Choroid plexus epithelial cell (primary cell): ENCODE measurements at regions not wholly inside any gene's neighbourhood (a gene's known extent, or its start where the extent isn't known, plus 50 kb on each side); places are given as distances from the start of the nearest gene placed in this dataset.

Experiments used
- DNase-seq: peaks from one replicate; pipeline ENCODE4 v3.0.0-alpha.2; 2010; ENCODE audit warnings: low read depth
- H3K4me3 ChIP-seq: 2 replicates; pipeline ENCODE4 v1.5.1; 2011; ENCODE audit warnings: low read depth, mild to moderate bottlenecking, control low read depth, low read length, moderate library complexity
- TF ChIP-seq, protein P1 (sequence below): conservative IDR thresholded peaks from 2 replicates; pipeline ENCODE4 v1.5.1; 2011; ENCODE audit warnings: low read depth, mild to moderate bottlenecking, control low read depth, inconsistent platforms, low read length, moderate library complexity

DNA sequence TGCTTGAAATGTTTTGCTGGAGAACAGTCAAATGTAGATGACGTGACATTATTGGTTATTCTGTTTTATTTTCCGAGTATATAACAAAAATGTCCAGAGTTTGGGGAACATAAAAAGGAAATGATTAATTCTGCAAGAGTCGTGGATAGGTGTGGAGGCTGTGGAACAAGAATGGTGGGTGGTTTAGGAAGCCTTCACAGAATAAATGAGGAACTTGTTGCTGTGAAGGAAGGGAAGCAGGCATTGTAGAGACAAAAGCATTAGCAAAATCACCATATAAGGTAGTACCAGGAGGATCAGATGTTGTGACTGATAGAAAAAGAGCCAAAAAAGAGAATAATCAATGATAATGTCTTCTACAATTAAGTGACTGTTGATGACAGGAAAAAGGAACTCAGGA, 66.2 kb upstream of the CNTLN start:
- H3K4me3 ChIP-seq = no peak overlapping the region
- DNase-seq = no peak
- TF ChIP-seq, protein P1, sequence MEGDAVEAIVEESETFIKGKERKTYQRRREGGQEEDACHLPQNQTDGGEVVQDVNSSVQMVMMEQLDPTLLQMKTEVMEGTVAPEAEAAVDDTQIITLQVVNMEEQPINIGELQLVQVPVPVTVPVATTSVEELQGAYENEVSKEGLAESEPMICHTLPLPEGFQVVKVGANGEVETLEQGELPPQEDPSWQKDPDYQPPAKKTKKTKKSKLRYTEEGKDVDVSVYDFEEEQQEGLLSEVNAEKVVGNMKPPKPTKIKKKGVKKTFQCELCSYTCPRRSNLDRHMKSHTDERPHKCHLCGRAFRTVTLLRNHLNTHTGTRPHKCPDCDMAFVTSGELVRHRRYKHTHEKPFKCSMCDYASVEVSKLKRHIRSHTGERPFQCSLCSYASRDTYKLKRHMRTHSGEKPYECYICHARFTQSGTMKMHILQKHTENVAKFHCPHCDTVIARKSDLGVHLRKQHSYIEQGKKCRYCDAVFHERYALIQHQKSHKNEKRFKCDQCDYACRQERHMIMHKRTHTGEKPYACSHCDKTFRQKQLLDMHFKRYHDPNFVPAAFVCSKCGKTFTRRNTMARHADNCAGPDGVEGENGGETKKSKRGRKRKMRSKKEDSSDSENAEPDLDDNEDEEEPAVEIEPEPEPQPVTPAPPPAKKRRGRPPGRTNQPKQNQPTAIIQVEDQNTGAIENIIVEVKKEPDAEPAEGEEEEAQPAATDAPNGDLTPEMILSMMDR = no peak

DNA sequence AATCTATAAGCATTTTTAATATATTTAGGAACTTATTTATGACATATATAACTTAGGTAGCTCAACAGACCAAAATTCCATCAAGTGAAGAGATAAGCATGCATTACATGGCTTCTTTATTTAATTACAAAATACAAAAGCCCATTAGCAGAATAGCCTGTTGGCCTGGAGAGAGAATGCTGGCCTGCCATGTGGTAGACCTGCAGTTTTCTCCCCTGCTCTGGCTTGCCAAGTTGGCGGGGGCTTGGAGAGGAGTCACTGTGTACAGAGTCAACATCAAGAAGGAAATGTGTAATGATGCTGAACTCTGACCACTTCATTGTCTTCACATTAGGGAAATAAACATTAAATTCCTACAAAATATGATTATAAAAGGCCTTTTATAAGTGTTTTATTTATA, 69.8 kb upstream of the CNTLN start:
- TF ChIP-seq, protein P1 = no peak
- peak; percentile 23 for DNase-seq
- no peak overlapping the region for H3K4me3 ChIP-seq

DNA sequence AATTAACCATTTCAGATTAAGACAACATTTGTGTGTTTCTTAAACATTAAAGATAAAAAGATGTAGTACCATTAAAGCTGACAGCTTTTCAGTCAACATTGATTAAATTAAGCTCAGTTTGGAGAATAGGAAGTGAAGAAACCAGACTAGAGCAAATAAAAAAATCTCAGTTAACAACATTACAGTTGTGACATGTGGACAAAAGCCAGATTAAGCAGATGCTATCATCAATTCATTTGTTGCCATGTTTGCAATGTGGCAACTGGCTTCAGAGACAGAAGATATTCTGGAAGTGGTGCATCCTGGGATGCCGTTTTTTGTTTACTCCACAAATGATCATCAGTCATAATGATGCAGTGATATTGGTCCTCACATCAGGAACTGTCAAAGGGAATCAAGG, 70.3 kb upstream of the CNTLN start:
- TF ChIP-seq, protein P1 = no peak
- DNase-seq = no peak
- H3K4me3 ChIP-seq = no peak overlapping the region

DNA sequence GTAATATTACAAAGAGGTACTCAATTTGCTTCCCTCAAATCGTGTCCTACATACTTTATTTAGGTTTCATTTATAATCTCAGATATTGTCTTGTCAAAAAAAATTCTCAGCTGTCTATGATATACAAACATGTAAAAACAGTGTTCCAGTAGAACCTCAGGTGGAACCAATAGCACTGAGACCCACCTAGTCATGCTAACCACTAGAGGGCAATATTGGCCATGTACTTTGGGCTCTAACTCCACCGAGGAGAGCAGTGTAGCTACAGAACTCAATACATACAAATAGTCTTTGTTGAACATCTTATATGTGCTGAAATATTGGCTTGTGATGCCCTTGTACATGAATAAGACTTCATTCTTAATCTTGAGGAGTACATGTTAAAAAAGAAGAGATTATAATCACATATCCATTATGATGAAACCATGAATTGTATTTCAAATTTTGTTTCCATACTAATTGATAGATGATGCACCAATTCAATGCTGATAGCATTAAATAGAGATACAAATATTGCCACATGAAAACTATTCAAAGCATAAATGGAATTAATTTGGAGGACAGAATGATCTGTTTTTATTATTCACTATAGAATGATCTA, 71.2 kb upstream of the CNTLN start:
- TF ChIP-seq, protein P1 = peak; percentile 93
- no peak overlapping the region for H3K4me3 ChIP-seq
- DNase-seq = peak; percentile 86

DNA sequence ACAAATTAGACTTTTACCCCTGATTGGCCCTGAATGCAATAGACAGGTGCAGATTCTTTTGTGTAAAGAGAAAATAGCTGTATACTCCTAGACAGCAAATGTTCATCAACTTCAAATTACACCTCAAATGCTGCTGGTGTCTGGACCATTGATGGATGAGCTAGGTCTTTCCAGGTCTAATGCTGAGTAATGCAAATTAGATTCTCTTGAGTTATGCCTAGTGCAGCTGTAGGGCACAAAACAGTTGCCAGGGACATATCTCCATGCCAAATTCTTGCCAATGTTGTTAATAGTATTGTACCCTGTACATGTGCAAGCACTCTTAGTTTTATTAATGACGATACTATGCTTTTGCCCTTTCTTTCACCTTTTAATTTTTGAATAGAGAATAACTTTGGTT, 72.3 kb upstream of the CNTLN start:
- TF ChIP-seq, protein P1 = no peak
- H3K4me3 ChIP-seq = no peak overlapping the region
- DNase-seq = no peak

DNA sequence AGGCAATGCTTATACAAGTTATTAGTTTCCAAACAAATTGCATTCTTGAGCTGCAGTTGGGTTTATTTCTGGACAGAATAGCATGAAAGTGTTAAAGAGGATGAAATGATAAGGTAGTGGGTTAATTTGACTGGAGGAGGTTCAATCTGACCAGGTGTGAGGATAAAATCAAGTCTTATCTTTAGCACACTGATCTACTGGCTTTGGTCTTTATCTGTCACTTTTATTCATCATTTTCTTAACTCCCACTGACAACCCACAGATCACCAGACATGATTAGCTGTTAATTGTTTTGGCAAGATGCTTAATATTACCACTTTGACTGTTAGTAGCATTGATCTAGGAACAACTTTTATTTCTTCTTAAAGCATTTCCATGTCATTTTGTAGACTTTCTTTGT, 74.4 kb upstream of the CNTLN start:
- no peak overlapping the region for H3K4me3 ChIP-seq
- TF ChIP-seq, protein P1 = no peak
- DNase-seq = no peak

DNA sequence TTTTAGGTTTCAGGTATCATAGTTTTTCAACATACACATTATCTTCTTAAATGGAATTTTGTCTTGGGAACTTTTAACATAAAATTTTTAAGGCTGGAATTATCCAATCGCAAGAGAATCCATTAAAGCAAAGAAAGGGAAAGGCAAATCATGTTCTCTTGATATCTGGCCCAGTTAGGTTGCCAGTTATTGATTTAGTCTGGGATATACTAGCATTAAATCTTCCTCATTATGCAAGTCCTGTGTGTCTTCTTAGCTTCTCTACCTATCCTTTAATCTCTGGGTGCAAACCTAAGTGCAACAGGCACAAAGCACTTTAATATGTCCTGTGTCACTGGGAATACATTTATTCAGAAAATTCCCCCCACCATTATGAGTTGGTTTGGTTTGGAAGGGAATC, 75.4 kb upstream of the CNTLN start:
- TF ChIP-seq, protein P1 = no peak
- H3K4me3 ChIP-seq = no peak overlapping the region
- DNase-seq = no peak
